Spinal cord (tissue), 9 donors: ENCODE measurements at regions not wholly inside any gene's neighbourhood (a gene's known extent, or its start where the extent isn't known, plus 50 kb on each side); places are given as distances from the start of the nearest gene placed in this dataset.
A peak's percentile ranks its signal among the peaks of the same experiment; 100 is the strongest.

Experiments used
- DNase-seq, 6 donors: peaks; one replicate each; pipeline versions ENCODE4 v3.0.0 to v3.0.0-alpha.2; 2013 to 2015; ENCODE audit warnings: low spot score in 6 of 6, low read depth in 4 of 6
- H3K27ac ChIP-seq: one replicate; pipeline ENCODE4 v1.5.1; 2013; ENCODE audit warnings: low read depth, low read length, control low read depth
- H3K27me3 ChIP-seq: one replicate; pipeline ENCODE4 v1.6.1; 2013; ENCODE audit warnings: low read length; ENCODE audit not compliant: control insufficient read depth, insufficient read depth
- H3K36me3 ChIP-seq: one replicate; pipeline ENCODE4 v1.6.1; 2013; ENCODE audit warnings: low read length; ENCODE audit not compliant: control insufficient read depth, insufficient read depth
- H3K4me1 ChIP-seq: one replicate; pipeline ENCODE4 v1.6.1; 2013; ENCODE audit warnings: low read length; ENCODE audit not compliant: control insufficient read depth, insufficient read depth
- H3K4me3 ChIP-seq: one replicate; pipeline ENCODE4 v1.5.1; 2013; ENCODE audit warnings: low read depth, low read length, control low read depth
- H3K9me3 ChIP-seq: one replicate; pipeline ENCODE4 v1.6.1; 2013; ENCODE audit warnings: low read length; ENCODE audit not compliant: control insufficient read depth, insufficient read depth
- WGBS: methylation state at CpG from one replicate; pipeline ENCODE4 v1.1.5; 2013; ENCODE audit warnings: missing lambda C conversion rate; ENCODE audit not compliant: insufficient coverage; 5-methylcytosine and 5-hydroxymethylcytosine counted together
- donor health status: healthy.

DNA sequence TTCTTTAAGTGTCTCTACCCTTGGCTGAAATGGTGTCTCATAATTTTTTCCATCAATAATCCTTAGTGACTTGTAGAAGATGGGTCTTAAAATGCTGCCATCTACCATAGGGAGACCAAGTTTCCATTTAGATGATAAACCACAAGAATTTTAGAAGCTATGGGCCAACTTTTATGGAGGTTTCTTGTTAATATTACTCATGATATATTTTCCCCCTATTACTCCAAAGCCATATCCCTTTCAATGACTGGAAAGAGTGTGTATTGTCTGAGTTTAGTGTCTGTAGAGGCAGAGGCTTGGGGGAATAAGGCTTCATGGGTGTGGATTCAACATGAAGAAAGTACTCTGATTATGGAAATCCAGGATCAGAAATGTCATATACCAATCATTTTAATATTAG is 507.3 kb upstream of the TNC start:
- no peak overlapping the region for H3K27ac ChIP-seq
- H3K36me3 ChIP-seq, result no peaks in the 10 kb centered on the region
- H3K4me1 ChIP-seq, result no peaks in the 10 kb centered on the region
- no peaks in the 10 kb centered on the region for H3K9me3 ChIP-seq
- no peak overlapping the region for H3K4me3 ChIP-seq
- H3K27me3 ChIP-seq, result no peaks in the 10 kb centered on the region
- DNase-seq, result no peak

DNA sequence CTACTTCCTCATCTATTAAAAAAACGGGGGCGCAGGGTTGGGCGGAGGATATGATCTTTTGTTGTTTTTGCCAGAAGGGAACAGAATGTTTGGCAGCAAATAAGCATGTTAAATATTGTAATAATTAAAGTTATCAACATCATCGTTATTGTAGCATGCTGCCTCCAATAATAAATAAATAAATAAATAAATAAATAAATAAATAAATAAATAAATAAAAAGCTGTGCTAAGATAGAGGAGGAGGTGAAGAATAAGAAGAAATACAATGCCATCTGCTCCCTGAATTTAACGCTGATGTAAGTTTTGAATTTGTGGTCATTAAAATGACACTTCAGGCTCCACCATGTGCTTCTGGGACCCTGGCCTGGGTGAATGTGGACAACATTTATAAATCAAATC is 508.0 kb upstream of the TNC start:
- Histone ChIP-seq H3K4me3 (no peak overlapping the region), H3K9me3 (no peaks in the 10 kb centered on the region), H3K36me3 (no peaks in the 10 kb centered on the region), H3K27ac (no peak overlapping the region), H3K4me1 (no peaks in the 10 kb centered on the region), H3K27me3 (no peaks in the 10 kb centered on the region)
- DNase-seq, result no peak
- no CpG with 5 or more reads among the region's 5 CpGs for WGBS

DNA sequence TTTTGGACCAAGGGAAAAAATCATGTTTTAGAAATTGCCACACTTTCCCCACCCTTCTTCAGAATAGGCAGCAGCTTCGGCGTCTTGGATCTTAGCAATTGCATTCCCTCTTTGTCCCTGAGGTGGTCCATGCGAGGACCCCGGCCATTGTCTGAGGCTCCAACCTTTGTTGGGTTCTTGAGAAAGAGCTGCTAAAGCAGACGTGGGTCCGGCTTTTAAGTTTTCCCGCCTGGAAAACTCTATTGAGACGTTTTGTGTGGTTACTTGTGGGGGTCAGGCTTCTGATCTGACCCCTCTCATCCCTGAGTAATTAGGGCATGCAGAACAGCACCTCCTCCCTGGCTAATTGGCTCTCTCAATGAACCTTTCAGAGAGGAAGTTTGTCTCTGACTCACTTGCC is 509.6 kb upstream of the TNC start:
- WGBS, result 30% methylated on average over 7 of the region's 8 CpGs
- no peak overlapping the region for H3K4me3 ChIP-seq
- no peaks in the 10 kb centered on the region for H3K4me1 ChIP-seq
- H3K9me3 ChIP-seq, result no peaks in the 10 kb centered on the region
- no peaks in the 10 kb centered on the region for H3K27me3 ChIP-seq
- H3K27ac ChIP-seq, result no peak overlapping the region
- DNase-seq, result no peak
- H3K36me3 ChIP-seq, result no peaks in the 10 kb centered on the region

DNA sequence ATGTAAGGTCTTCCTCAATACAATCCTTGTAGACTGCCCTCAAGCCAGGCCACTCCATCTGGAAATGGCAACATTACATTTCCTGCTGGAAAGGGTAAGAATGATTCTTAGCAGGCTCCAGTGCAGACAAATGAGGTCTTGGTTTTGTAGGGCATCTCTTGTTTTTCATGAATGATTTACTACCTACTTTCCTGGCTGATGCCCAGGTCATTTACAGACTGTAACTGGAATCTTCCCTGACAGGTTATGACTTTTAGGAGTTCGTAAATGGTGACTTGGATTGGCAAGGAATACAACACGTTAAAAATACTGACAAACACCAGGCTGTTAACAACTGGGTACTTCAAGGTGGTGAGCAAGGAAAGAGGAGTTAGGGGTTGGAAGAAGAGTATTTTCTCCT is 510.5 kb upstream of the TNC start:
- H3K36me3 ChIP-seq, result no peaks in the 10 kb centered on the region
- H3K9me3 ChIP-seq, result no peaks in the 10 kb centered on the region
- no peak for DNase-seq
- H3K4me1 ChIP-seq, result no peaks in the 10 kb centered on the region
- no peaks in the 10 kb centered on the region for H3K27me3 ChIP-seq
- H3K4me3 ChIP-seq, result no peak overlapping the region
- WGBS, result 83% methylated on average over 1 of the region's 2 CpGs
- no peak overlapping the region for H3K27ac ChIP-seq

GRCh38 chr9:115629879-115630840 is 512.2 kb upstream of the TNC start:
- no peaks in the 10 kb centered on the region for H3K36me3 ChIP-seq
- H3K4me3 ChIP-seq, result no peak overlapping the region
- no peak overlapping the region for H3K27ac ChIP-seq
- DNase-seq, result no peak
- no peaks in the 10 kb centered on the region for H3K27me3 ChIP-seq
- no peaks in the 10 kb centered on the region for H3K4me1 ChIP-seq
- H3K9me3 ChIP-seq, result no peaks in the 10 kb centered on the region
- WGBS, result 15% methylated on average over 1 of the region's 4 CpGs

- Histone ChIP-seq H3K27ac (no peak overlapping the region), H3K36me3 (no peaks in the 10 kb centered on the region), H3K27me3 (no peaks in the 10 kb centered on the region), H3K4me1 (no peaks in the 10 kb centered on the region), H3K9me3 (no peaks in the 10 kb centered on the region), H3K4me3 (no peak overlapping the region)
- DNase-seq, result peak in 1 of 6 donors; percentile 75
- 94% methylated on average over 7 of the region's 7 CpGs for WGBS
Measured at GRCh38 chr9:115632391-115632790, 514.4 kb upstream of the TNC start.

DNA sequence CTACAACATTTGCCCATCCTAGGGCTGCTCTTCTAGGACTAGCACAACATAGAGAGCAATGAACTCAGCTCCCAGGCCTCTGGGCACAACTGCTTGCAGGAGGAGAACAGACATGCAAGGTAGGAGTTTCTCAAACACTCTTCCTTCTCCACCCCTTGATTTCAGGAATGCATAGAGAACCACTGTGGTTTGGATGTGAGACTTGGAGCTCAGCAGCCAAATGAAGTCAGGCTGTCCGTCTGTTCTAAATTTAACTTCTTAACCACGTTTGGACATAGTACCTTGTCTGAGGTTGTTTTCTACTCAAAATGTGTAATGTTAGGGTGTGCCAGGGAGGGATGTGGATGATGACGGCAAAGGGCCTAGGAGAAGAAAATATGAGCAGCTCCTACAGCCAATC is 515.1 kb upstream of the TNC start:
- Histone ChIP-seq H3K9me3 (no peaks in the 10 kb centered on the region), H3K36me3 (no peaks in the 10 kb centered on the region), H3K27ac (no peak overlapping the region), H3K4me3 (no peak overlapping the region), H3K4me1 (no peaks in the 10 kb centered on the region), H3K27me3 (no peaks in the 10 kb centered on the region)
- DNase-seq, result no peak
- 100% methylated on average over 2 of the region's 3 CpGs for WGBS

- no peaks in the 10 kb centered on the region for H3K27me3 ChIP-seq
- no peak overlapping the region for H3K4me3 ChIP-seq
- WGBS, result 100% methylated on average over 1 of the region's 1 CpG
- no peaks in the 10 kb centered on the region for H3K9me3 ChIP-seq
- H3K4me1 ChIP-seq, result no peaks in the 10 kb centered on the region
- H3K36me3 ChIP-seq, result no peaks in the 10 kb centered on the region
- H3K27ac ChIP-seq, result no peak overlapping the region
- DNase-seq, result no peak
Measured at GRCh38 chr9:115635680-115636383, 517.8 kb upstream of the PAPPA start.

DNA sequence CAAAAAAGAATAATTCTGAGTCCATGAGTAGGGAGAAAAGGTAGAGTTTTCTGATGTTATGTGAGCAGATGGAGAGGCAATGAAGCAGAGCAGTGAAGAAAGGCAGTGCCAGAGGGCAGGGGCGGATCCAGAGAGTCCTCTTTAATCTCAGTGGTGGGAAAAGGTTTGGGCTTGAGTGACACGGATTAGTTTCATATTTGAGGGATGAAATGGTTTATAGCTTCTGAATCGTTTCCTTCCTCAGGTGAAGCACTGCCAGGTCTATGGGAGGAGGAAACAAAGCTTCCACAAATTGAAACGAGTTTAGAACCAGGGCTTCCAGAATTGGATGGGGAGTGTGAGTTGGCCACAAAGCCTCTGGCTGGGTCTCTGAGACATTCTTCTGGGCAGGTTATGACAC is 517.0 kb upstream of the PAPPA start:
- no peak for DNase-seq
- H3K4me1 ChIP-seq, result no peaks in the 10 kb centered on the region
- no peak overlapping the region for H3K4me3 ChIP-seq
- H3K36me3 ChIP-seq, result no peaks in the 10 kb centered on the region
- no peaks in the 10 kb centered on the region for H3K27me3 ChIP-seq
- H3K9me3 ChIP-seq, result no peaks in the 10 kb centered on the region
- 59% methylated on average over 4 of the region's 4 CpGs for WGBS
- H3K27ac ChIP-seq, result no peak overlapping the region

DNA sequence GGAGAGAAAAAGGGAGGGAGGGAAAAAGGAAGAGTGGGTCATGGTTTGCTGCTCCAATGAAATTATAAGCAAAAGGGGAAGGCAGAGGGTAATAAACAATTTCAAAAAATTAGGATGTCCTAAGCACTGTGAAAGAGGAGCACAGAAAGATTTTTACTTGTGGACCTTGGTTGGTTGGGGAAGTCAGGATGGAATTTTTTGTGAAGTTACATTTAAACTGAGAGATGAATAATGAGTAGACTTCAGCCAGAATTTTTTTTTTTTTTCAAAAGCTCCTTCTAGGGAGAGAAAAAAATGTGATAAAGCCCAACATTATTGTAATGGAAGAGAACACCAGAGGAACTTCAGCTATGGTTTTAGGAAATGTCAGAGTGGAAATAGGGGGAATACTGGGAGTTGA is 515.9 kb upstream of the PAPPA start:
- Histone ChIP-seq H3K27ac (no peak overlapping the region), H3K36me3 (no peaks in the 10 kb centered on the region), H3K4me1 (no peaks in the 10 kb centered on the region), H3K27me3 (no peaks in the 10 kb centered on the region), H3K4me3 (no peak overlapping the region), H3K9me3 (no peaks in the 10 kb centered on the region)
- DNase-seq, result no peak
